Mucosa of descending colon (tissue), 3 donors: ENCODE measurements at regions not wholly inside any gene's neighbourhood (a gene's known extent, or its start where the extent isn't known, plus 50 kb on each side); places are given as distances from the start of the nearest gene placed in this dataset.

Experiments
- ATAC-seq: fragments of 200-7000 bp; cut with Tn5 transposase; one replicate; pipeline ENCODE4 v1.9.1; 2020; ENCODE audit warnings: mild to moderate bottlenecking, moderate library complexity
- DNase-seq, 3 donors: peaks; one replicate each; pipeline ENCODE4 v3.0.0-alpha.2; 2020
- H3K36me3 ChIP-seq: fragments of 200-600 bp; one replicate; pipeline ENCODE4 v1.8.0; 2021; ENCODE audit warnings: low read depth, mild to moderate bottlenecking
- H3K4me1 ChIP-seq: fragments of 200-600 bp; one replicate; pipeline ENCODE4 v1.8.0; 2021; ENCODE audit warnings: low read depth, mild to moderate bottlenecking
- H3K4me3 ChIP-seq: fragments of 200-600 bp; one replicate; pipeline ENCODE4 v1.8.0; 2021; ENCODE audit warnings: mild to moderate bottlenecking
- H3K9me3 ChIP-seq: fragments of 200-600 bp; one replicate; pipeline ENCODE4 v1.8.0; 2021; ENCODE audit warnings: mild to moderate bottlenecking
- intact Hi-C, 2 donors: fragments of 100-400 bp; cut with DNase I in 1 of 2; cut with micrococcal nuclease in 1 of 2; formaldehyde crosslinking; loops; one replicate each; pipeline versions ENCODE4 v1.11.0 to v1.11.1; 2022; cut with DNase I, micrococcal nuclease
- TF ChIP-seq, protein P1 (sequence below): fragments of 200-600 bp; IDR thresholded peaks from one replicate; pipeline ENCODE4 v1.8.0; 2022; ENCODE audit warnings: antibody characterized with exemption, mild to moderate bottlenecking
- donor health status: DM: no; HTN: no; CAD: no; lungs with moderate emphysema.
- donor health status: DM: no; HTN: no; CAD: no.
- donor health status: DM: no; HTN: yes; CAD: no.

GRCh38 chr7:41588341-41588740 lies 114.5 kb downstream of the INHBA start:
- intact Hi-C loops: no loop called here
- no peaks in the 10 kb centered on the region for H3K9me3 ChIP-seq
- H3K36me3 ChIP-seq: no peaks in the 10 kb centered on the region
- ATAC-seq: no peak
- TF ChIP-seq, protein P1, sequence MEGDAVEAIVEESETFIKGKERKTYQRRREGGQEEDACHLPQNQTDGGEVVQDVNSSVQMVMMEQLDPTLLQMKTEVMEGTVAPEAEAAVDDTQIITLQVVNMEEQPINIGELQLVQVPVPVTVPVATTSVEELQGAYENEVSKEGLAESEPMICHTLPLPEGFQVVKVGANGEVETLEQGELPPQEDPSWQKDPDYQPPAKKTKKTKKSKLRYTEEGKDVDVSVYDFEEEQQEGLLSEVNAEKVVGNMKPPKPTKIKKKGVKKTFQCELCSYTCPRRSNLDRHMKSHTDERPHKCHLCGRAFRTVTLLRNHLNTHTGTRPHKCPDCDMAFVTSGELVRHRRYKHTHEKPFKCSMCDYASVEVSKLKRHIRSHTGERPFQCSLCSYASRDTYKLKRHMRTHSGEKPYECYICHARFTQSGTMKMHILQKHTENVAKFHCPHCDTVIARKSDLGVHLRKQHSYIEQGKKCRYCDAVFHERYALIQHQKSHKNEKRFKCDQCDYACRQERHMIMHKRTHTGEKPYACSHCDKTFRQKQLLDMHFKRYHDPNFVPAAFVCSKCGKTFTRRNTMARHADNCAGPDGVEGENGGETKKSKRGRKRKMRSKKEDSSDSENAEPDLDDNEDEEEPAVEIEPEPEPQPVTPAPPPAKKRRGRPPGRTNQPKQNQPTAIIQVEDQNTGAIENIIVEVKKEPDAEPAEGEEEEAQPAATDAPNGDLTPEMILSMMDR: no peak
- DNase-seq: no peak
- H3K4me3 ChIP-seq: no peak overlapping the region
- no peaks in the 10 kb centered on the region for H3K4me1 ChIP-seq

DNA sequence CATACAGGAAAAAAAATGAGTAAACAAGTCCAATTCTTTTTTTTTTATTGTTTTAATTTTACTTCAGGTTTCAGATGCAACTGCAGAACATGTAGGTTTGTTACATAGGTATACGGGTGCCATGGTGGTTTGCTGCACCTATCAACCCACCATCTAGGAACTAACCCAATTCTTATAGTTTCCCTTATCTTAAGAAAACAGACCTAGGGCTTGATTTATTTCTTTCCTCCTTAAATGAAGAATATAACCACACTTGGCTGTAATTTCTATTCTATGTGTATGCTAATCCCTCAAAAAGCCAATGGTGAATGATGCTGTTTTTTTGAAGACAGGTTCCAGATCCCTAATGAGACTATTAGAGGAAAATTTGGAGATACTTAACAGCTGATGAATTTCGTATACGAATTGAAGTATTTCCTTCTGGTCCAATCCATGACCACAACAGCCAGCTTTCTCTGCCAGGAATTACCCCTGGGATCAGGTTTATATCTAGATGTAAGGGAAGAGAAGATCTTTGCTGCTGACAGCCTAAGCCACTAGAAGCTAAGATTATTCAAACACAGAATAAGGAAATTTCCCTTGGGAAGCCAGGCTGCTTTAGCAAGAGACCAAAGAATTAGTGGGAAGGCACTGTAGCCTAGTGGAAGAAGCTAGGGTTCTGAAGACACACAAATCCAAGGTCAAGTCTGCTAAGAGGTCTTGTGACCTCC lies 115.8 kb downstream of the INHBA start:
- no peak overlapping the region for H3K4me3 ChIP-seq
- ATAC-seq: no peak
- TF ChIP-seq, protein P1: no peak
- no peaks in the 10 kb centered on the region for H3K36me3 ChIP-seq
- no peaks in the 10 kb centered on the region for H3K4me1 ChIP-seq
- DNase-seq: no peak
- no peaks in the 10 kb centered on the region for H3K9me3 ChIP-seq
- intact Hi-C loops: no loop called here

DNA sequence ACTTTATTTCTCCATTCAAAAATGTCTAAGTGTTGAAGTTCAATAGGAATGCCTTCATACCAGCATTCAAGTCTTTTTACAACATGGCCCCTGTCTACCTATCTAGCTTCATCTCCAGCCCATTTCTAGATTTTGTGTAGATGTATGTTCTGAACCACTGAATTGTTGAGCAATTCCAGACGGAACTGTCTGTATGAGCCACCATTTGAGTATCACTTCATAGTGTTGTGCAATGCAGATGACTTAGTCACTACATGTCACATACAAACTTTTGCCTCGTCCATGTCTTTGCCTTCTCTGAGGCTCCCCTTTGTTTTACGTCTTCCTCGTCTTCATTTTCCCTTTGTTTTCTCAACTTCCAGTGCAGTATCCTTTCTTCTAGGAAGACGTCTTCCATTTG lies 118.1 kb downstream of the INHBA start:
- TF ChIP-seq, protein P1: no peak
- no peak for DNase-seq
- no peaks in the 10 kb centered on the region for H3K9me3 ChIP-seq
- ATAC-seq: no peak
- no peak overlapping the region for H3K4me3 ChIP-seq
- H3K4me1 ChIP-seq: no peaks in the 10 kb centered on the region
- H3K36me3 ChIP-seq: no peaks in the 10 kb centered on the region
- intact Hi-C loops: no loop called here

- DNase-seq (no peak), ATAC-seq (no peak)
- TF ChIP-seq, protein P1: no peak
- Histone ChIP-seq H3K4me3 (no peak overlapping the region), H3K4me1 (no peaks in the 10 kb centered on the region), H3K36me3 (no peaks in the 10 kb centered on the region), H3K9me3 (no peaks in the 10 kb centered on the region)
- intact Hi-C loops: no loop called here
These were observed 120.8 kb downstream of the INHBA start for GRCh38 chr7:41582116-41582515.

DNA sequence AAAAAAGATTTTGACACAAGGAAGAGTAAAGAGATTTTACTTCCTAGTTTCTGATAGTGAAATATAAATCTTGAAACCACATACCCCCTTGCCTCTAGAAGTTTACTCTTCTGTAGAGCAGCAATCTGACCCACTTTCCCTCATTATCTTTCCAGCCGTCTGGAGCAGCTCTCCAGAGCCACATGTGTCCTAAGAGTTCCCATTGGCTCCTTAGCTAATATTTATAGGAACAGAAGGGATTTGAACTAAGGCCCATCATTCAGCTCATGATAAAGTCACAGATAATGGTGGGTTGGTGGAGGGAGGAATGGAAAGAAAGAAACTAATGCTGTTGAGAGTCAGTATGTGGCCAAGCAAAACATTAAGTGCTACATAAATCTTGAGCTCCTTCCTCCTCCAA lies 121.8 kb downstream of the INHBA start:
- H3K4me3 ChIP-seq: no peak overlapping the region
- ATAC-seq: no peak
- intact Hi-C loops: no loop called here

More for the DNA sequence above, 121.8 kb downstream of the INHBA start:
- Histone ChIP-seq H3K4me1 (no peaks in the 10 kb centered on the region), H3K9me3 (no peaks in the 10 kb centered on the region), H3K36me3 (no peaks in the 10 kb centered on the region)
- TF ChIP-seq, protein P1: no peak
- DNase-seq: no peak
